VCaP (cell line): ENCODE measurements at regions not wholly inside any gene's neighbourhood (a gene's known extent, or its start where the extent isn't known, plus 50 kb on each side); places are given as distances from the start of the nearest gene placed in this dataset.
"Not testable (repeated sequence)": the region's sequence is repeated elsewhere in the genome, so short reads cannot be mapped to it uniquely, and the experiment has no call there.

Source experiments
- H3K27ac ChIP-seq: fragments of 450-650 bp; 2 replicates; pipeline ENCODE4 v1.5.1; 2017
- CTCF ChIP-seq: fragments of 450-650 bp; conservative IDR thresholded peaks from 2 replicates; pipeline ENCODE4 v1.5.1; 2017; ENCODE audit warnings: mild to moderate bottlenecking, moderate library complexity

- TF ChIP-seq CTCF, result no peak
- no peak overlapping the region for H3K27ac ChIP-seq
These were observed 321.6 kb upstream of the FZD8 start for GRCh38 chr10:35963685-35964084.

- no peak for TF ChIP-seq CTCF
- no peak overlapping the region for H3K27ac ChIP-seq
These were observed 319.4 kb upstream of the FZD8 start for GRCh38 chr10:35961501-35961900.

GRCh38 chr10:35959252-35959651, 317.2 kb upstream of the FZD8 start:
- no peak for TF ChIP-seq CTCF

GRCh38 chr10:35958609-35959008, 316.5 kb upstream of the FZD8 start:
- not testable (repeated sequence) for H3K27ac ChIP-seq

More at GRCh38 chr10:35959252-35959651, 317.2 kb upstream of the FZD8 start:
- no peak overlapping the region for H3K27ac ChIP-seq

- no peak for TF ChIP-seq CTCF
- no peak overlapping the region for H3K27ac ChIP-seq
These were observed 308.6 kb upstream of the FZD8 start for GRCh38 chr10:35950701-35951100.

GRCh38 chr10:35950226-35950625, 308.1 kb upstream of the FZD8 start:
- TF ChIP-seq CTCF, result no peak
- H3K27ac ChIP-seq, result no peak overlapping the region

- TF ChIP-seq CTCF, result no peak
These were observed 307.7 kb upstream of the FZD8 start for GRCh38 chr10:35949811-35950211.

GRCh38 chr10:35946556-35946955, 304.5 kb upstream of the FZD8 start:
- TF ChIP-seq CTCF, result no peak
- no peak overlapping the region for H3K27ac ChIP-seq

More at GRCh38 chr10:35949811-35950211, 307.7 kb upstream of the FZD8 start:
- no peak overlapping the region for H3K27ac ChIP-seq
